Activated CD4-positive, alpha-beta memory T cell treated with anti-CD3 and anti-CD28 coated beads for 36 hours (primary cell): ENCODE measurements at regions not wholly inside any gene's neighbourhood (a gene's known extent, or its start where the extent isn't known, plus 50 kb on each side); places are given as distances from the start of the nearest gene placed in this dataset.
"Not testable (repeated sequence)": the region's sequence is repeated elsewhere in the genome, so short reads cannot be mapped to it uniquely, and the experiment has no call there.

ENCODE experiments used
- CTCF ChIA-PET: fragments of 350-600 bp; sonication (Branson Sonifier 250); formaldehyde crosslinking; loops from one replicate; lab custom pipeline; 2021; ENCODE audit warnings: antibody characterized with exemption, inconsistent platforms; lab: Charles Lee
- POLR2A ChIA-PET: fragments of 350-600 bp; sonication (Branson Sonifier 250); formaldehyde crosslinking; loops from one replicate; lab custom pipeline; 2021; ENCODE audit warnings: antibody characterized with exemption; lab: Charles Lee
- DNase-seq: peaks from one replicate; pipeline ENCODE4 v3.0.0-alpha.2; 2020
- H3K27ac Mint-ChIP-seq: one replicate; pipeline ENCODE4 v1.8.0; 2021; ENCODE audit warnings: mixed read lengths
- H3K27me3 Mint-ChIP-seq: one replicate; pipeline ENCODE4 v1.8.0; 2021; ENCODE audit warnings: mixed read lengths
- H3K36me3 Mint-ChIP-seq: one replicate; pipeline ENCODE4 v1.8.0; 2021; ENCODE audit warnings: mixed read lengths
- H3K4me1 Mint-ChIP-seq: one replicate; pipeline ENCODE4 v1.8.0; 2021; ENCODE audit warnings: low read depth, mixed read lengths
- H3K4me3 Mint-ChIP-seq: one replicate; pipeline ENCODE4 v1.8.0; 2021; ENCODE audit warnings: mild to moderate bottlenecking, mixed read lengths
- H3K9me3 Mint-ChIP-seq: one replicate; pipeline ENCODE4 v1.8.0; 2021; ENCODE audit warnings: mixed read lengths
- intact Hi-C: fragments of 100-400 bp; cut with micrococcal nuclease; formaldehyde crosslinking; loops from one replicate; pipeline ENCODE4 v1.15.1; 2023

DNA sequence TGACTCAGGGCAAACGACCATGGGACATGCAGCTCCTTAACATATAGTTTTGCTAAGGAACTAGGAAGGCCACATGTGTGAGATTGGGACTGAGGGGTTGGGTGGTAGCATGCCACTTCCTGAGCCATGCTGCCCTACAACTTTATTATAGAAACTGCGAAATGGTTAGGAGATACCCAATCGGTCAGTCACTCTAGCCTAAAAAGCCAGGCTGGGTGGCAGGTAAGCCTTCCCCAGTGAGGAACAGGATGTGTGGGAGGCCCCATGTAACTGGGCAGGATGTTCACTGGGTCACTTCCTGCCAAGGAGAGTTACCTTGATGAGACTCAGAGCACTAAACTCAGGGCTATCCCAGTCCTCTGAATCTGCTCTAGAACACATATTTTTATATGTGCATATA is 123.5 kb downstream of the MAP3K7 start:
- H3K27ac Mint-ChIP-seq: peak overlapping the region; percentile 97
- peak overlapping the region; percentile 47 for H3K4me3 Mint-ChIP-seq
- H3K9me3 Mint-ChIP-seq: no peaks in the 10 kb centered on the region
- no peaks in the 10 kb centered on the region for H3K36me3 Mint-ChIP-seq
- intact Hi-C loops: no loop called here
- no peaks in the 10 kb centered on the region for H3K27me3 Mint-ChIP-seq
- DNase-seq: peak; percentile 73
- ChIA-PET CTCF (interaction anchor here (0.7 to 1.4 kb wide), 3 partner anchors 9 to 65 kb away, joined by 3 to 6 read pairs (median 4); no protein-coding TSS in a partner anchor), POLR2A (interaction anchor here (0.6 to 1.3 kb wide), 3 partner anchors 10 to 1112 kb away, joined by 3 to 6 read pairs (median 4); no protein-coding TSS in a partner anchor)
- H3K4me1 Mint-ChIP-seq: peaks cover 91% of the 10 kb centered on the region

DNA sequence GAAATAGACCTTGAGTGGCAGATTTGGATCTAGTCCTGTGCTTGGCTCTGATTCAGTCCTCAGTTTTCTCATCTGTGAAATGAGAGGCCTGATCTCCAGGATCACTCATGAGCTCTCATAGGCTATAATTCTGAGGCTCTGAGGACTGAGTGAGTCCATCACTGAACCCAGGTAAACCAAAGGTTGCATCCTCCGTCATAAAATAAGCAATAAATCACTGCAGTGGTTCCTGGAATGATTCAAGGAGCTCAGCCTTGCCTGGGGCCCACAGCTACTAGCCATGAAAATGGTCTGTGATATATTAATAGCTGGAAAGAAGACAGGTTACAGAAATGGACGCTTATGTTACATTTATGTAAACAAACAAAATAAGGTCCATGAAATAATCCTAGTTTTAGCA is 124.8 kb downstream of the MAP3K7 start:
- Mint-ChIP-seq H3K4me3 (no peak overlapping the region), H3K4me1 (peaks cover 93% of the 10 kb centered on the region)

DNA sequence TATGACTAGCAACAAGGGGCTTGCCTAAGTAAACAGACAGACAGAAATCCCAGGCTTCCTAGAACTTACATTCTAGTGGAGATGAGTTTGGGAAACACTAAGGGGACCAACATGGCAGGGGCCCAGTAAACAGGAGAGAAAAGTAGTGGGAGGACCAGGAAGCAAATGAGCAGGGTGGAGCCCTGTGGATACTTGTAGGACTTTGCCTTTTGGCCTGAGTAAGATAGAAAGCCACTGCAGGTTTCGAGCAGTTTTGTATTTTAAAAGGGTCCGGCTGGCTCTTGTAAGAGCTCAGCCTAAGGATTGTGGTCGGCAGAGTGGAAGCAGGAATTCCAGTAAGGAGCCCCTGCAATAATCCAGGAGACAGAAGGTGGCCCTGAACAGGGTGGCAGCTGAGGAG is 125.5 kb downstream of the MAP3K7 start:
- intact Hi-C loops: no loop called here
- peak overlapping the region; percentile 67 for H3K27ac Mint-ChIP-seq
- no peaks in the 10 kb centered on the region for H3K36me3 Mint-ChIP-seq
- DNase-seq: no peak
- H3K27me3 Mint-ChIP-seq: no peaks in the 10 kb centered on the region
- H3K9me3 Mint-ChIP-seq: no peaks in the 10 kb centered on the region
- ChIA-PET POLR2A (interaction anchor here (1.2 to 1.3 kb wide), 2 partner anchors 49 to 61 kb away, joined by 3 to 4 read pairs; no protein-coding TSS in a partner anchor), CTCF (interaction anchor here (1.4 to 6.3 kb wide), 4 partner anchors 9 to 521 kb away, joined by 4 to 54 read pairs (median 8); no protein-coding TSS in a partner anchor)
- no peak overlapping the region for H3K4me3 Mint-ChIP-seq
- H3K4me1 Mint-ChIP-seq: peaks cover 93% of the 10 kb centered on the region

More for the DNA sequence above, 124.8 kb downstream of the MAP3K7 start:
- POLR2A ChIA-PET: interaction anchor here (1.3 kb wide), 1 partner anchor 61 kb away, joined by 3 read pairs; no protein-coding TSS in a partner anchor
- intact Hi-C loops: no loop called here
- CTCF ChIA-PET: interaction anchor here (1.4 to 1.9 kb wide), 2 partner anchors 9 to 522 kb away, joined by 4 to 6 read pairs; no protein-coding TSS in a partner anchor
- no peaks in the 10 kb centered on the region for H3K9me3 Mint-ChIP-seq
- H3K27me3 Mint-ChIP-seq: no peaks in the 10 kb centered on the region
- peak overlapping the region; percentile 67 for H3K27ac Mint-ChIP-seq
- H3K36me3 Mint-ChIP-seq: no peaks in the 10 kb centered on the region
- no peak for DNase-seq

DNA sequence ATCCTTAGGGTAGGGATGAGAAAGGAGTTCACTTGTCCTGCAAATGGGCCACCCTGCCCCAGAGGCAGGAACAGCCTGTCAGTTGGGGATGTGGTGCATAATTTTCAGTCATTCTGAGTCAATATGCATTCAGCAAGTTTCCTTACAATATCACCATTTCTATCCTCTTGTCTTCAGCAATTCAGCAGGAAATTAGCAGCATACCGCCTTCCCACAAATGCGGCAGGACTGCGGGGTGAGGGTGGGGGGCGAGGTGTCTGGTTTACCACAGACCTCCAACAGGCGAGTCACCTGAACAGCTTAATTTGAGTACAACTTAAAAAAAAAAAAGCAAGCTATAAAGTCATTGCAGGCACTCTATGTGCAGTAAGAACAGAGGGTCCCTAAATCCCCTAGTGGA is 126.8 kb downstream of the MAP3K7 start:
- no peaks in the 10 kb centered on the region for H3K36me3 Mint-ChIP-seq
- H3K9me3 Mint-ChIP-seq: no peaks in the 10 kb centered on the region
- intact Hi-C loops: no loop called here
- peak; percentile 80 for DNase-seq
- H3K4me3 Mint-ChIP-seq: peak overlapping the region; percentile 22
- ChIA-PET CTCF (interaction anchor here (0.6 to 6.3 kb wide), 5 partner anchors 15 to 520 kb away, joined by 3 to 54 read pairs (median 6); no protein-coding TSS in a partner anchor), POLR2A (interaction anchor here (1.1 to 6.8 kb wide), 5 partner anchors 48 to 203 kb away, joined by 3 to 98 read pairs (median 4); partner anchors contain the start of gene BACH2)
- H3K27ac Mint-ChIP-seq: peak overlapping the region; percentile 95
- H3K27me3 Mint-ChIP-seq: no peaks in the 10 kb centered on the region
- peaks cover 89% of the 10 kb centered on the region for H3K4me1 Mint-ChIP-seq

DNA sequence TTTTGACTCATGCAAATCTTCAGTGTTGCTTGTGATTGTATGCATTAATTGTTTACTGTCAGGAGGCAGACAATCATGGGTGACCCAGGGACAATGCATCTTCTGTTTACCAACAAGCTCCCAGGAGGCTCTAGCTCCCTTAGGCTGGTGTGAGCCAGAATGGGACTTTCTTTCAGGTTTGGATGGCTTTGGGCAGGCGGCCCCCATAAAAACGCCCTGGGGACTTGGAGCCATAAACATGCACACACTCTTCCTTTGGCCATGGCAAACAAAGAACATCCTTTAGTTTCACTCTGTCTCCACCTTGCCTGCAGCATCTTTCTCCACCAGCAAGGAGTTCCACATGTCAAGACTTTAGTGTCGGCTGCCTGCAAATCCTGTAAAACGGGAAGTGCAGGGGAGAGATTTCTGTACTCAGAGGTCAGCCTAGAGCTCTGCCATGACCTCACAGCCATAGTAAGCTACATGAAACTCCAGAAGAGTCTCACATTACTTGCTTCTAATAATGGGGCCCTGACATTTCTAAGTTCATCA is 127.6 kb downstream of the MAP3K7 start:
- ChIA-PET CTCF (interaction anchor here (1.0 to 6.3 kb wide), 5 partner anchors 16 to 172 kb away, joined by 3 to 54 read pairs (median 5); no protein-coding TSS in a partner anchor), POLR2A (interaction anchor here (0.7 to 6.8 kb wide), 8 partner anchors 8 to 203 kb away, joined by 3 to 98 read pairs (median 5); partner anchors contain the start of gene BACH2)
- intact Hi-C loops: loop anchor here (5.0 kb wide), 1 partner anchor 452 kb away; no protein-coding TSS in a partner anchor
- Mint-ChIP-seq H3K4me3 (peak overlapping the region; percentile 40), H3K9me3 (no peaks in the 10 kb centered on the region), H3K27me3 (no peaks in the 10 kb centered on the region), H3K36me3 (no peaks in the 10 kb centered on the region), H3K4me1 (peaks cover 92% of the 10 kb centered on the region), H3K27ac (peak overlapping the region; percentile 95)
- no peak for DNase-seq

DNA sequence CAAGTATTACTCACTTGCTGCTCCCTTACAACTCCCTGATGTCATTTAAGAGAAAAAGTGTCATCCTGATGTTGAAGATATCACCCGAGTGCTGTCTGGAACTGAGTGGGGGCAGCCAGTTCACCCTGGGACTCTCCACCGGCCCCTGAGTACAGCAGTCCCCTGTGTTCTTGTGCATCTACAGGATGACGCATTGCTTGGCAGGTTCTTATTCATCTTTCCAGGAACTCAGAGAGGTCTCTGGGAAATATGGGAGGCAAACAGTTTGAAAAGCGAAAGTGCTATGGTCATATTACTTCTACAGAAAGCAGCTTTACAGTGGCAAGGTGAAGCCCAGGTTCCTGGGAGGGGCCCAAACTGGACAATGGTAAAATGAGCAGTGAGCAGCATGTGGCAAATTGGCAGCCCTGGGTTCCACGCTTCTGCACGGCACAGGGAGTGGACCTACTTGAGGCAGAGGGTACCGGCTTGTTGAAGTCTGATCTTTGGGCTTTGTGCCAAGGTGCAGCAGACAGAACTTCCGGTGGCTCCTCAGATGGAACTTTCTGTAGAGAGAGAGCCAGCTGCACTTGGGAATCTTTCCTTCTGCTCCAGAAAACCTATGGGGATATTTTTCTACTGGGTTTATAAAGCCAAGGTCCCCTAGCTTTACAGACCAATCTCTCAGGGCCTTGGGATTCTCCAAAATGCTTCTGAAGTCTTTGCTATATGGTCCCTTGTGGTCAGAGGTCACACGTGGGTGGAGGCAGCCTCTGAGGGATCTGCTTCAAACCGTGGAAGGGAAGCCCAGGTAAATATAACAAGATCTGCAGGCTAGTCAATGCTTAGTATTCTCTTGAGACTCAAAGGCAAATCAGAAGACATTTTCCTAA is 128.3 kb downstream of the MAP3K7 start:
- POLR2A ChIA-PET: interaction anchor here (0.7 to 6.8 kb wide), 12 partner anchors 8 to 629 kb away, joined by 3 to 98 read pairs (median 4); partner anchors contain the start of gene CASP8AP2

DNA sequence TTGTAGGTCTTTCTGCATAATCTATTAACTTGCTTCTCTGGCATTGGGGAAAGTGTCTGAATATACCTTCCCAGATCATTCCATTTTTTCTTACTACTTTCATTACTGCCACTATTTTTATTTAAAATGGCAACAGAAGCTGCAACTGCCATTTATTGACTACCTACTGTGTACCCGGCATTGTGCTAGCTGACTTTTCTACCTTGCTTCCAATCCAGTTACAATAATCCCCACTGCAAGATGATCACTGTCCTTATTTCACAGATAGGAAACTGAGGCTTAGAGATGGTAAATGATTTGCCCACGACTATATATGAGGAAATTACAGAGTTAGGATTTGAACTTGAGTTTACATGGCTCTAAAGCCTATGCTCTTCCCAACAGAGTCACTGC is 129.0 kb downstream of the MAP3K7 start:
- H3K4me1 Mint-ChIP-seq: peaks cover 80% of the 10 kb centered on the region
- H3K27ac Mint-ChIP-seq: peak overlapping the region; percentile 95
- ChIA-PET POLR2A (interaction anchor here (0.6 to 6.8 kb wide), 14 partner anchors 9 to 628 kb away, joined by 3 to 98 read pairs (median 4); partner anchors contain the start of gene CASP8AP2), CTCF (interaction anchor here (0.6 to 6.3 kb wide), 10 partner anchors 9 to 170 kb away, joined by 3 to 54 read pairs (median 4); no protein-coding TSS in a partner anchor)
- intact Hi-C loops: loop anchor here (1.0 to 5.0 kb wide), 13 partner anchors 8 to 451 kb away; no protein-coding TSS in a partner anchor
- H3K36me3 Mint-ChIP-seq: no peaks in the 10 kb centered on the region
- peak overlapping the region; percentile 40 for H3K4me3 Mint-ChIP-seq
- H3K9me3 Mint-ChIP-seq: no peaks in the 10 kb centered on the region
- no peak for DNase-seq
- H3K27me3 Mint-ChIP-seq: no peaks in the 10 kb centered on the region

More for the DNA sequence above, 128.3 kb downstream of the MAP3K7 start:
- Mint-ChIP-seq H3K4me1 (peaks cover 87% of the 10 kb centered on the region), H3K27me3 (no peaks in the 10 kb centered on the region), H3K36me3 (no peaks in the 10 kb centered on the region), H3K27ac (peak overlapping the region; percentile 95), H3K4me3 (peak overlapping the region; percentile 40), H3K9me3 (no peaks in the 10 kb centered on the region)
- CTCF ChIA-PET: interaction anchor here (0.6 to 6.3 kb wide), 8 partner anchors 17 to 171 kb away, joined by 3 to 54 read pairs (median 4); no protein-coding TSS in a partner anchor
- intact Hi-C loops: loop anchor here (1.0 to 5.0 kb wide), 13 partner anchors 8 to 451 kb away; no protein-coding TSS in a partner anchor
- peak; percentile 94 for DNase-seq

DNA sequence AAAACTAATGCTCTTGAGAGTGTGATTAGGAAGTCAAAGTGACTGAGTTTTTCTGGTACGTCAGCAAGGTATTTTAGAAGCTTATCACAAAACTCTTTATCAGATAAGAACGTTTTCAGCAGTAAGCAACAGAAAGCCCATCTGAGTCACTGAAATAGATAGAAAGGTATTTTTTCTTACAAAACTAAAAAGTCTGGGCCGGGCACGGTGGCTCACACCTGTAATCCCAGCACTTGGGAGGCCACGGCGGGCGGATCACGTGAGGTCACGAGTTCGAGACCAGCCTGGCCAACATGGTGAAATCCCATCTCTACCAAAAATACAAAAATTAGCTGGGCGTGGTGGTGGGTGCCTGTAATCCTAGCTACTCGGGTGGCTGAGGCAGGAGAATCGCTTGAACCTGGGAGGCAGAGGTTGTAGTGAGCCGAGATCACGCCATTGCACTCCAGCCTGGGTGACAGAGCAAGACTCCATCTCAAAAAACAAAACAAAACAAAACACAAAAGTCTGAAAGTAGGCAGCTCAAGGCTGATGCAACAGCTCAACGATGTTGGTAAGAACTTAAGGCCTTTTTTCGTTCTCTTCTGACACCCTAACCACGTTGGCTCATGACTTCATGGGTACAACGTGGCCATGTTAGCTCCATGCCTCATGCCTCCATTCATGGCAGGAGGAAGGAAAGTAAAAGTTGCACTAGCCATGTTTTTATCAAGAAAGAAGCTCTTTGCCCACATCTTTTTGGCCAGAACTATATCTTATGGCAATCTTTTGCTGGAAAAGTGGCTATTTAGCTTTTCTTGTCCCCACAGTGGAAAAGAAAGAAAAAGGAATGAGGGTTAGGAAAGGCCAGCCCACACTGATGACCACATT is 129.6 kb downstream of the MAP3K7 start:
- DNase-seq: peak; percentile 73
- ChIA-PET POLR2A (interaction anchor here (0.6 to 6.8 kb wide), 9 partner anchors 9 to 628 kb away, joined by 3 to 98 read pairs (median 7); partner anchors contain the start of gene CASP8AP2), CTCF (interaction anchor here (0.7 to 6.3 kb wide), 12 partner anchors 9 to 170 kb away, joined by 3 to 54 read pairs (median 4); no protein-coding TSS in a partner anchor)
- not testable (repeated sequence) for H3K27me3 Mint-ChIP-seq, H3K9me3 Mint-ChIP-seq, H3K36me3 Mint-ChIP-seq
- Mint-ChIP-seq H3K27ac (peak overlapping the region; percentile 95), H3K4me3 (peak overlapping the region; percentile 40), H3K4me1 (peaks cover 75% of the 10 kb centered on the region)
- intact Hi-C loops: loop anchor here (5.0 kb wide), 1 partner anchor 450 kb away; no protein-coding TSS in a partner anchor

DNA sequence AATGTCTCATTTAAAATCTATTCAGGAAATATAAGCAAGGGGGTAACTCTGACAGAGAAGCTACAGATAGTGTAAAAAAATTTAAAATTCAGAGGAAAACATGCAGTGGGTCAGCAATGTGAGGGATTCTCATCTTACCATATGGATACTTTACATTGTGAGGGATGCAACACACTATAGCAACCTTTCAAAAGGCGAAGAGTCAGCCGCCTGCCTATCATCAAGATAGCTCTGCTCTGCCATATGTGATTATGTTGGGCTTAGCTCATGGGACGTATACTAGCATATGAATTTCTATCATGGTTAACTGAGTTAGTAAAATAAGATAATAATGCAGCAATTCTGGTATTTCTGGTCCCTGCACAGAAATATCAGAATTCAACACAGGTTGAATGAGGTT is 130.9 kb downstream of the MAP3K7 start:
- Mint-ChIP-seq H3K27me3 (no peaks in the 10 kb centered on the region), H3K4me1 (peaks cover 66% of the 10 kb centered on the region)
- CTCF ChIA-PET: interaction anchor here (0.7 to 6.3 kb wide), 9 partner anchors 12 to 168 kb away, joined by 3 to 54 read pairs (median 6); no protein-coding TSS in a partner anchor

DNA sequence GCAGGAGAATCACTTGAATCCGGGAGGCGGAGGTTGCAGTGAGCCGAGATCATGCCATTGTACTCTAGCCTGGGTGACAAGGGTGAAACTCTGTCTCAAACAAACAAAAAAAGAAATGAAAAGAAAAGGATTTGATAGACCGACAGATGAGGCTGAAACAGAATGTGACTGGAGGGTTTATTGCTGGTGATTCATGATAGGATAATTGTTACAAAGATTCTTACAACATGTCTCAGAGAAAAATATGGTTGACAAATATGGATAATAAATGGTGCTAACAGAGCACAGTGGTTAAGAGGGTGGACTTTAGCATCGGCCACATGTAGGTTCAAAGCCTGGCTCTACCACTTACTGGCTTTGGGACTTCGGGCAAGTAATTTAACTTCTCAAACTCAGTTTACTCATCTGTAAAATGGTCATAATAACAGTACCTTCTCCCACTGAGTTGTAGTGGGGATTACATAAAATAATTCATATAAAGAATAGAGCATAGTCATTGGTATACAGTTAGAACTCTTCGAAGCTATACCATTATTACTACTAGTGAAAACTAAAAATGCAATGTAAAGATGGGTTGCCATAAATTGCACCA is 131.9 kb downstream of the MAP3K7 start:
- Mint-ChIP-seq H3K27ac (peak overlapping the region; percentile 69), H3K4me3 (no peak overlapping the region)

More for the DNA sequence above, 130.9 kb downstream of the MAP3K7 start:
- no peak for DNase-seq
- Mint-ChIP-seq H3K27ac (peak overlapping the region; percentile 95), H3K9me3 (no peaks in the 10 kb centered on the region), H3K4me3 (no peak overlapping the region), H3K36me3 (no peaks in the 10 kb centered on the region)
- POLR2A ChIA-PET: interaction anchor here (1.1 to 6.8 kb wide), 6 partner anchors 10 to 171 kb away, joined by 3 to 98 read pairs (median 24); no protein-coding TSS in a partner anchor
- intact Hi-C loops: loop anchor here (5.0 kb wide), 1 partner anchor 449 kb away; no protein-coding TSS in a partner anchor

More for the DNA sequence above, 131.9 kb downstream of the MAP3K7 start:
- H3K27me3 Mint-ChIP-seq: no peaks in the 10 kb centered on the region
- ChIA-PET POLR2A (interaction anchor here (1.1 to 6.8 kb wide), 3 partner anchors 9 to 170 kb away, joined by 3 to 98 read pairs (median 4); no protein-coding TSS in a partner anchor), CTCF (interaction anchor here (1.7 to 2.8 kb wide), 3 partner anchors 30 to 167 kb away, joined by 5 to 12 read pairs (median 11); no protein-coding TSS in a partner anchor)
- H3K9me3 Mint-ChIP-seq: no peaks in the 10 kb centered on the region
- peaks cover 56% of the 10 kb centered on the region for H3K4me1 Mint-ChIP-seq
- no peak for DNase-seq
- no peaks in the 10 kb centered on the region for H3K36me3 Mint-ChIP-seq
- intact Hi-C loops: loop anchor here (5.0 kb wide), 1 partner anchor 448 kb away; no protein-coding TSS in a partner anchor
